ENCODE measurements at regions not wholly inside any gene's neighbourhood (a gene's known extent, or its start where the extent isn't known, plus 50 kb on each side); places are given as distances from the start of the nearest gene placed in this dataset.
"Not testable (repeated sequence)": the region's sequence is repeated elsewhere in the genome, so short reads cannot be mapped to it uniquely, and the experiment has no call there.

DNA sequence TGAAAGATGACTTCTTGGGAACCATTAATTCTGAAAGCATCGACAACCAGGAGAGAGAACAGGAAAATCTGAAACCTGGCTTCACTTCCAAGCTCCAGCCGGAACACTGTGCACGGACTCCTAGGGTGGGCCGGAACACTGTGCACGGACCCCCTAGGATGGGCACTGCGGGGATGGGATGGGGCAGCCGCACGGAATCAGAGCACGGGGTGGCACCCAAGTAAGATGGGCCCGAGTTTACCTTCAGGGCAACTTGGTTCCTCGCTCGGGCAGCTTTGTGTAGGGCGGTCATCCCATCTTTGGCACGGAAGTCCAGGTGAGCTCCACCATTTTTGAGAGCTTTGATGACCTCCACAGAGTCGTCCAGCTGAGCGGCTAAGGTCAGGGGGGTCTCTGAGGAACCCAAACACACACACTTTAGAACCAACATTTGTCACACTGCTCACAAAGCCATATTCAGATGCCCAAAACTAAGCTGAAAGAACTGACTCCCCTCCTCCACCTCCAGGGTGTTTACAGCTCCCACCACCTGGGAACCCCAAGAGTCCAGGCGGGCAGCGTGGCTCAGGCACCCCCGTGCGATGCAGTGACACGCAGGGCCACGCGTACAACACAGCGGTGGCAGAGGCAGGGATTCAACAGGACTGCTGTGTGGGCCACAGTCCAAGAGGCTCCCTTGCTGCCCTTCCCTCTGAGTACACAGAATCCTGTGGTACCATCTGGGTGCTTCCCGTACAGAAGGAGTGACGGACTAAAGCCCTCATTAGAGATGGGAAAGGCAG, 157.9 kb downstream of the SHANK2 start:
- DNase-seq: no peak

DNA sequence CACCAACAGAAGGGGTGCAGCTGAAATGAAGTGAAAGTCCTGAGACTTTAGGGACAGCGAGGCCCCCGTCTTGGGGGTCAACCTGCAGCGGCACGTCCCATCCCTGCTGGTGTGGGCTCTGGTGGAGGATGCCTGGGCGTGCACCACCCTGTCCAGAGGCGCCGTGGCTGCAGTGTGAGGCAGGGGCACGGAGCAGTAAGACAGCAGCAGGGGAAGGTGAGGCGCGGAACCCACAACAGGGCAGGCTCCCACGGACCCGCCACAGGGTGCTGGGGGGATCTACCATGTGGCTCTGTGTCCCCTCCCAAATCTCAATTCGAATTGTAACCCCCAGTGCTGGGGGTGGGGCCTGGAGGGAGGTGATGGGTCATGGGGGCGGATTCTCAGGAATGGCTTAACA, 158.6 kb downstream of the SHANK2 start:
- no peak for DNase-seq

DNA sequence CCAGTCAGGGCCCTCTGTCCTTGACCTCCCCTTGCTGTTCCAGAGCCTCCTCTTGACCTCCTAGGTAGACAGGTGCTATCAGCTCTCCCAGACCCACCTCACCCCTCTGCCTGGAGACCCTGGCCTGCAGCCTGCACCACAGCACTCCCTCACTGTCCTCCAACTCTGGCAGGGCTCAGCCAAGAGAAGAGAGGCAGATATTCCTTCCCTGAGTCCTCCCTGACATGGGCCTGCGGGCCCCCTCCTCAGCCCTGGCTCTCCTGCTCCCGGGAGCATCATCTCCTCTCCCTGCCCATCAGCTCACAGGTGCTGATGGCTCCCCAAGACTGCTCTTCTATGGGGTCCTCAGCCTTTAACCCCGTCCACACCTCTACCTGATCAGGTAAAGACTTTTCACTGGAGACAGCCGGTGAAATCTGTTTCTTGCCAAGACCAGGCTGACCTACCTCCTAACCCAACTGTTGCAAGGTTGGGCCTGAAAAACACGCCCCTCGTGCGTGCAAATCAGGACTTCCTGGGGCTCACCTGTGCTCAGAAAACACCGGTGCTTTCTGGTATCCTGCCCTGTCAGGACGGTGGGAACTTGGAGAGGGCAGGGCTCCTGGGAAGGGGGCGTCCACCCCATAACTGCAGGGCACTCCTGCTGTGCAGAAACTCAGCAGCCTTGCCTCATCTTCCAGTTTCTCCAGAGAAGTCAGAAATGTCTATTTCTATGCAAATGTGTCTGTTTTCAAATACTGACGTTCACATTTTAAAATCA, 160.7 kb downstream of the SHANK2 start:
- no peak for DNase-seq

DNA sequence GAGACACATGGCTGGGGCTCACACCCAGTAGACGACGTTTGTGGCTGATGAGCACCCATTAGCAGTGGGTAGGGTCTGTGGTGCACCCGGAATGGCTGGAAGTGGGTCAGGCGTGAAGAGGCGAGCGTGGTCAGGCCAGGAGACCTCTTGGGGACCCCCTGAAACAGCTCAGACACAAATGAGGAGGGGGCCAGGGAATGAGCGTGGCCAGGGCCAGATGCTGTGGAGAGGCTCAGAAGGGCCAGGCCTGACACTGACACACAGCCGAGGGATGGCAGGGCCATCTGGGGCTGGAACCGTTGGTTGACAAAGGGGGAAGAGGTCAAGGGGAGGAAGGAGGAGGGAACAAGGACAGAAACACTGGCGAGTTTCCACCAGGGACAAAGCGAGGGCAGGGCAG, 162.8 kb downstream of the SHANK2 start:
- no peak for DNase-seq

DNA sequence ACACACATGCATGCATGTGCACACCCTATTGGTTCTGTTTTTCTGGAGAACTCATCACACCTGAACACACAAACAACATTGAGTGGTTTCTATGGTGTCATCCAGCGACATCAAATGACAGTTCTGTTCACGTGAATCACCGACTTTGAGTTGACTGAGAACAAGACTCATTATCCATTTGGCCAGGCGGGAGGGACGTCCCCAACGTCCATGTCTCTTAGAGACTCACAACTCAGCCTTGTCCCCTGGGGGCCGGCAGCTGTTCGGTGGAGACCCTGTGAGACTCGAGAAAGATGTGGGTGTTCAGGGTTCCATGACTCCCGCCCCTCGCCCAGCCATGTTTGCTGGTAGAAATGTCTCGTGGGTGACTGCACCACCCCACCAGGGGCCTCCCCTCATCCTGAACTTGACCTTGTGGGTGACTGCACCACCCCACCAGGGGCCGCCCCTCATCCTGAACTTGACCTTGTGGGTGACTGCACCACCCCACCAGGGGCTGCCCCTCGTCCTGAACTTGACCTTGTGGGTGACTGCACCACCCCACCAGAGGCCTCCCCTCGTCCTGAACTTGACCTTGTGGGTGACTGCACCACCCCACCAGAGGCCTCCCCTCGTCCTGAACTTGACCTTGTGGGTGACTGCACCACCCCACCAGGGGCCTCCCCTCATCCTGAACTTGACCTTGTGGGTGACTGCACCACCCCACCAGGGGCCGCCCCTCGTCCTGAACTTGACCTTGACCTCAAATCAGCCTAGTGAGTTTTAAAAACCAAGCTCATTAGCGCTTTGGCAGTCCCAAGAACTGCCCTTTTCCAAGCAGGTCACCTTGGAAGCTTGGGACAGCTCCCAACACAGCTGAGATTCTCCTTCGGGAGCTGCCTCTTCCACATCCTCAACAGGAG, 163.8 kb downstream of the SHANK2 start:
- not testable (repeated sequence) for DNase-seq

DNA sequence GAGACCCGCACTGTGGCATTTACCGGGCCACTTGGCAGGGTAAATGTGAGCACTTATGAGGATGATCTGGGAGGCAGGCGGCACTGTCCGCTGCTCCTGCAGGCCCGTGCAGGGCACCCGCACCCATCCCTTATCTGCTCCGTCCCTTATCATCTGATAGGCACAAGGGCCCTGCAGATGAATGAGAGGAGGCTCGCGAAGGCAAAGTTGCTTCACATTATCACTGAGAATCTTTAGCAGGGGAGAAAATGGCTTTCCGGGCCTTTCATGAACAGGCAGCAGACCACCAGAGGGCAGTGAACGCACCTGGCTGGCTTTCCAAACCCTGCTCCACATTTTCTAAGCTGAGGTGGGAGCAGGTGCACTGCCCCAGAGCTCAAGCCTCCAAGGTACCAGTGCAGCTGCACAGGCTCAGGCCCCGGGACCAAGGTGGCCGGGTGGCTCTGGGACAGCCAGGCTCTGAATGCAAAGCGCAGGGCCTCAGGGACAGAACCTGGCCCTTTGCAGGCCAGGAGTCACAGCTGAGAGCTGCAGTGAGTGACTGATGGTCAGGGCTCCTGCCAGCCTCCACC, 165.6 kb downstream of the SHANK2 start:
- DNase-seq: no peak

DNA sequence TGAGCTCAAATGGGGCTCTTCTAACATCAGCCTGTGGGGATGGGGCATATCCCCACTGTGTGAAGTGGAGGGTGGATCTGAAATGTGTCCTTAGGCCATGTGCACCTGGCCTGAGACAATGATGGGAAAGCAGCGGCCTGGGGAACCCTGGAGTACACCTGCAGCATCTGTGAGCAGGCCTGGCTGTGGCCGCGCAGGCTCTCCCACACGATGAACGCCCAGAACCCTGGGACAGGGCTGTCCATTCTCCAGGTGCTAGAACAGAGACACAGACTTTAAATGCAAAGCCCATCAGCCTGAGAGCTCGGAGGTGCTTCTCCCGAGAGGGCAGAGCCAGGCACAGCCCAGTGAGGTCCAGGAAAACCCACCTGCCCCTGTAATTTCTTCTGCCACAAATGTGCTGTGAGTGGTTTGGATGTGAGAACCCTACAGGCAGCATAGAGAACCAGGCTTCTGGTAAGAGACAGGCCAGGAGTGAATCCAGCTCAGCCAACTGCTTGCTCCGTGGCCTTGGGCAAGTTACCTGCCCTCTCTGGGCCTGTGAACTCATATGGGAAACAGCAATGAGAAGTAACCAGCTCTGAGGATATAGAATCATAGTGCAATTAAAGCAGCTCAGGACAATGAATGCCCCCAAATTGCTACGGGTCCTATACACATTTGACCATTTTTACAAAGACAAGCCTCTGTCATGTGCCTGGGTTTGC, 167.9 kb downstream of the SHANK2 start:
- no peak for DNase-seq

DNA sequence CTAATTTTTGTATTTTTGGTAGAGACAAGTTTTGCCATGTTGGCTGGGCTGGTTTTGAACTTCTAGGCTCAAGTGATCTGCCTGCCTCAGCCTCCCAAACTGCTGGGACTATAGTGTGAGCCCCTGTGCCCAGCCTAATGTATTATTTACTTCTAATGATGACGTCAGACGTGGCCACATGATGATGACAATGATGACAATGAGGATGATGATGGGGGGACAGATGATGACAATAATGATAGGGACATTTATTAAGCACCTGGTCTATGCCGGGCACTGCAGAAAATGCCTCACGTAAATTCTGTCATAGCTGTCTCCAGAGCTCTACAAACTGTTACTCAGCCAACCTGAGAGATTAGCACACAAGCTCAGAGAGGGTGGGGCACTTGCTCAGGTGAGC, 169.3 kb downstream of the SHANK2 start:
- DNase-seq: no peak

DNA sequence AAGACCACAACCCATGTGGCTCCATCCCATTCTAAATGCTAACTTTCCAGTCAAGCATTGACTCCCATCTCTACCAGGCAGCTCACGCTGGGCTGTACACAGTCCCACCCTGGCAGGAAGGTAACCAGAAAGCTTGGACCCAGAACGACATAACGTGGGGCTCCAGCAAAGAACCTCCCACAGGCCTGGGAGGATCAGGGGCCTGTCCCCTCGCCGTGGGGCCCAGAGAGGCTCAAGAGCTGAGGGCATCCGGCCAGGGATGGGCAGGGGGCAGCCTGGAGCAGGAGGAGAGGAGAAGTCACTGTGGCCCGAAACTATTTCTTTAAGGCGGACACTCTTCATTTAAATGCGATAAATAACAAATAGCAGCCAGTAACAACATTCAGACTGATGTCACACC, 169.9 kb downstream of the SHANK2 start:
- no peak for DNase-seq

DNA sequence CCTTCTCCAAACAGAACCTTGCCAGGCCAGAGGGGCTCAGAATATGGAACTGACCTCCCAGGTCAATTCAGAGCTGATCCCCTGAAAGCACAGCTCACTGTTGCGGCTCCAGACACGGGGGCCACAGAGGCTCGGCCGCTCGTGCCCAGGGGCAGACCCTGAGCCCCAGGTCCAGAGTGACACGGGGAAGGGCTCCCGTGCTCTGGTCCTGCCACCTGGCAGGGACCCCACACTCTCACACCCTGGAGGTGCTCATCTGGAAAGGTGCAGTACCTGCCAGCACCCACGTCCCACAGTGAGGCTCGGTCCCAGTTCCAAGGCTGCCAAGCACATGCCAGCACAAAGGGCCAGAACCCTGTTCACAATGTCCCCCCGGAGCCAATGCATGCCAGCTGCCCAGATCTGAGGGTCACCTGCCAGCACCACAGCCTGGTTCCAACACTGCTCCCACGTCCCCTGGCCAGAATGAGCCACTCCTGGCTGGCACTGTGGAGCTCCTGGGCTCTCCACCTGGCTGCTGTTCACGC, 170.6 kb downstream of the SHANK2 start:
- DNase-seq: no peak

DNA sequence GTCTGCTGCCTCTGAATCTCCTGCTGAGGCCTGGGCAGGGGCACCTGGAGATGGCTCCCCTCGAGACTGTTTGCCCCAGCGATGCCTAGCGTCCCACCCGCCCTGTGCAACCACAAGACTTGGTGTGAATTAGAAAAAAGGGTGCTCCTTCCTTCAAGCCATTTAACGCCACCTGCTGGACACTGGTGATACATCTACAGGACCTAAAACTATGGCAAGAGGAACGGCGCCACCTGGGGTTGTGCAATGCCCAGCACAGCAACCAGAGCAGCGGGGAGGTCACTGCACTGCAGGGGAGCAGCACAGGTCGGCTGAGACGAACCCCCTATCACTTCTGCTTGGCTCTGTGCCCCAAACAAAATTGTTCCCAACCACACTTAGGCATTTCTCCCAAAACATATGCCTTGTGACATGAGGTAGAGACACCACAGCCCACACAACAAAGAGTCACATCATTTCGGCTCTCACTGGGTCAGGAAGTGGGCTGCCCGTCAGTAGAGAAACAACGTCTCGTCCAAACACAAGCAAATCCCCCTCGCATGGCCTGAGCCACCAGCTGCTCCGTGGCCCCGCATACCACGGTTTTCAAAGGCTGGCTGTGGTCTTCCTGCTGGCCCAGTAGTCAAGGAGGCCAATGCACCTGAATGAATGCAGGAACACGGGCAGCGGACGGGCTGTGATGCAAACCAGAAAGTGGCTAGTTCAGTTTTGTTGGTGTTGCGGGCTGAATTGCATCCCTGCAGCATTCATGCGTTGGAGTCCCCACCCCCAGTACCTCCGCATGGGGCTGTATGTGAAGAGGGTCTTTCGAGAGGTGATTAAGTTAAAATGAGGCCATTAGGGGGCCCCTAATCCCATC, 171.9 kb downstream of the SHANK2 start:
- DNase-seq: peak in 1 of 5 donors; percentile 16

DNA sequence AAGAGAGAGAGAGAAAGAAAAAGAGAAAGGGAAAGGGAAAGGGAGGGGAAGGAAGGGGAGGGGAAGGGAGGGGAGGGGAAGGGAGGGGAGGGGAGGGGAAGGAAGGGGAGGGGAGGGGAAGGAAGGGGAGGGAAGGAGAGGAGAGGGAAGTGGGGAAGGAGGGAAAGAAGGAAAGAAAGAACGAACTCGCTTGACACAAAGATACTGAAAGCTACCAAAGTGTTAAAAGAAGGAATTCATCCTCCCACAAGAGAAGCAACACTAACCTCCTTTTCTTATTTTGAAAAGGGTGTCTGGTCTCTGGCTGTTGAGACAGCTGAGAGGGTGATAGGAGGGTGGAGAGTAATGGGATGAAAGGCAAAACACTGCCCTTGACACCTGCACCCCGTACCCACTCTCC, 172.6 kb downstream of the SHANK2 start:
- DNase-seq: no peak

DNA sequence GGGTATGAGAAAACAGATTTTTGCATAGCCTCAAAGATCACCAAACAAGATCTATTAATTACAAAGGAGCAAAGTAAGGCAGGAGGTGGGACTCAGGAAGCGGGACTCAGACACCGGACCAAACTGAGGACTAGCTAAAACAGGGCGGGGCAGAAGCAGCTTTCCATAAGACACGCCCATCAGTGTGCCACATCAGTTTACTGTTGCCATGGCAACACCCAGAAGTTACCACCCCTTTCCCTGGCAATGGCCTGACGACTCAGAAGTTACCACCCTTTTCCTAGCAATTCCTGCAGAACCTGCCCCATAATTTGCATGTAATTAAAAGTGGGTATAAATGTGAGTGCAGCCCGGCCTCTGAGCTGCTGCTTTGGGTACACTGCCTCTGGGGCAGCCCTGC, 173.9 kb downstream of the SHANK2 start:
- no peak for DNase-seq

DNA sequence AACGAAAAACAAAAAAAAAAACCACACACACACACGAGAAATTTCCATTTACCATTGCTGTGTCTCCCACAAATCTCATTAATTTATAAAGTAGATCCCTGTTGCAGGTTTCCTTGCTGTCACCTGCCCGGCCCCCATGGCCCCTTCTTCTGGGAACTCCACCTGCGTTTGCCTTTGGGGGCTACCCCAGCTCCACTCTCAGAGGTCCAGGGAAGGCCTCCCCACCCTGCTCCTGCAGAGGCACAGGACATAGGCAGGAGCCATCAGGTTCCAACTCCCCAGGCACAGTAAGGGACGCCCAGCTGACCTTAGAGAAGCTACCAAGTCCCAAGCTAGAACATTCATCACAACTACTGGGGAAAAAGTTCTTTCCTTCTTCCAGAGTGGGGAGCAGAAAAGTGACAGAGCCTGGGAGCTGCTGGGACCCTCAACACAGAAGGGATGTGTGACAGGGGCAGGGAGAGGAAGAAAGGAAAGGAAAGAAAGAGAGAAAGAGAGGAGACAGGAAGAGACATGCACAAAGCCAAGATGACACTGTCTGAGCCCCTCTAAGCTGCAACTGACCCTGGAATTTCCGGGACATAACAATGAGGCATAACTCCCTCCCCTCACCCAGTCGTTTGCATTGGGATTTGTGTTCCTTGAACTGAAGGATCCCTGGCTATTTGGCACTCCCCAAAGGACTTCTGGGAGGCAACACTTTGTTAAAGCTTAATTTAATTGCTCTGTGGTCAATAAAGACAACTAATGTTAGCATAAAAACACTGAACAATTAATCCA, 175.7 kb downstream of the SHANK2 start:
- DNase-seq: no peak

DNA sequence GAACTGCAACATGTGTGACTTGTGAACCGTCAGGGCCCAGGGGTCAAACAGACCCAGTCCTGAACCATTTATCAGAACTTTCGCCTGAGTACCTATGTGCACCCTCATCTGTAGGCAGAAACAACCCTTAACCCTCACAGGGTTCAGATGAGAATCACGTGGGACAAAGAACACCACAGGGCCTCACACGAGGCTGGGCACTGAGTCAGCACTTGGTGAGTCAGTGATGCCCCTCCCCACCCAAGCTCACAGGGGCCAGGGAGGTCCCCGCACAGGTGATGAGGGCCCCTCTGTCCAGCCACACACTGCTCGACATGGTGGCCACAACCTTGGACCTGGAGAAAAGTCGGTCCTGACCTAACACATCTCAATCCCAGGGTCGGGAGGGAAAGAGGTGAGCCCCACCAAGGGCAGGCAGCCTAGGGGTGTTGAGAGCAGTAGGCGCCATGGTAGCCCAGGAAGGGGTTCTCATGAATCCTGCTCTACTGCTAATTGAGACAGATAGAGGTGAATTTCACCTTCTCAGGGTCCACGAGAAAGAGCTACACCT, 176.4 kb downstream of the SHANK2 start:
- DNase-seq: no peak

DNA sequence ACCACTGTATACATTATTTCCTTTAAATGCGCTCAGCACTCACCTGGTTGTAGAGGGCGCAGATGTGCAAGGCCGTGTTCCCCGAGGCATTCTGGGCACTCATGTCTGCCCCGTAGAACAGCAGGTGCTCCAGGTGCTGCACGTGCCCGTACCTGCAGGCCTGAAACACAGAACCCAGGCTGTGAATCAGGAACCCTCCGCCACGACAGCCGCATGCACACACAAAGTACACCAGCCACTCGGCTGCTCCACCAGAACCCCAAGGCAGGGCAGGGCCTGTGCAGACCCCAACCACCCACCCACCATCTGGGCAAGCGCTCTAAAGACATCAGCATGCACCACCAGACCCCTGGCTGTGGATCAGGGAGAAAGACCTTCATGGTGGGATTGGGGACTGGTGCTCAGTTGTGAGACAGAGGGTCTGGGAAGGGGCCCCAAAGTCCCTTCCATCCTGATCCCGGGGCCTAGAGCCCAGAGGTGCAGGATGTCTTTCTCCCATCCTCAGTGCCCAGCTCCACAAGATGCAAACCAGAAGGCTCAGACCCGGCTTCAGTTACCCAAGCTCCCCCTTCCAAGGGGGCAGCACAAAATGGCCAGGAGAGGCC, 177.2 kb downstream of the SHANK2 start:
- DNase-seq: no peak

DNA sequence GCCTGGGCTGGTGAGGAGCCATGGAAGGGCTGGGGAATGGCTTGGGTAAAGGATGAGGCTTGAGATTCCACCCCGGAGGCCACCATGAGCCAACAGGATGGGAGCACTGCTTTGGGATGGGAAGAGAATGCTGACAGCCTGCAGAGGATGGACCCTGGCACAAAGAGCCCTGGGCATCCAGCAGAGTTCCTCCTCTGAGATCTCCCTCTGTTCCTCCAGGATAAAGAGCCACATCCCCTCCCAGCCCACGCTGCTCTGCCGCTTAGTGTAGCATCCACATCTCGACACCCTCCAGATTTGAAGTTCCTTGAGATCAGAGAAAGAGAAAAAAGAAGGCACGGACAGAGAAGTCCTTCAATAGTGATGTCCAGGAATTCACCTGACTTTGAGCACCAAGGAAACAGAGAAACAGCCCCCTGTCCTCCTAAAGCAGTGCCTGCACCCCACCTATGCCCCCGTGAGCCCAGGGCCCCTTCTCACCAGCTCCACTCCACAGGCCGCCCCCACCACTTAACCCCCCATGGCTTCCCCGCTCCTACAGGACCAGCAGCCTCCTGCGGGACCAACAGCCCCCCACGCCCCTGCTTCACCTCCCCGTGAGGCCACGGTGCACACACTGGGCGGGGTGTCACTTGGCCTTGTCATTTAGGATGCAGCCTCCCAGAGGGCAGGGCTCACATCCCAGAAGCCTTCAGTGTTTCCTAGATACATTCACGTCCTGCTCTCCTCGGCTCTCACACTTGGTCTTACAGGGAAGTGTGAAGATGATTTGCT, 180.5 kb downstream of the SHANK2 start:
- DNase-seq: no peak

All from T-helper 1 cell (primary cell).